Left lobe of liver (tissue), 2 donors: ENCODE measurements at regions not wholly inside any gene's neighbourhood (a gene's known extent, or its start where the extent isn't known, plus 50 kb on each side); places are given as distances from the start of the nearest gene placed in this dataset.
A peak's percentile ranks its signal among the peaks of the same experiment; 100 is the strongest.

Experiments
- ATAC-seq: fragments of 200-7000 bp; cut with Tn5 transposase; one replicate; pipeline ENCODE4 v1.9.1; 2020; ENCODE audit warnings: mild to moderate bottlenecking, moderate library complexity
- DNase-seq: peaks from one replicate; pipeline ENCODE4 v3.0.0-alpha.2; 2020; ENCODE audit warnings: low spot score
- donor health status: DM: no; HTN: no; CAD: no; lungs with moderate emphysema.
- donor health status: DM: no; HTN: yes; CAD: no.

DNA sequence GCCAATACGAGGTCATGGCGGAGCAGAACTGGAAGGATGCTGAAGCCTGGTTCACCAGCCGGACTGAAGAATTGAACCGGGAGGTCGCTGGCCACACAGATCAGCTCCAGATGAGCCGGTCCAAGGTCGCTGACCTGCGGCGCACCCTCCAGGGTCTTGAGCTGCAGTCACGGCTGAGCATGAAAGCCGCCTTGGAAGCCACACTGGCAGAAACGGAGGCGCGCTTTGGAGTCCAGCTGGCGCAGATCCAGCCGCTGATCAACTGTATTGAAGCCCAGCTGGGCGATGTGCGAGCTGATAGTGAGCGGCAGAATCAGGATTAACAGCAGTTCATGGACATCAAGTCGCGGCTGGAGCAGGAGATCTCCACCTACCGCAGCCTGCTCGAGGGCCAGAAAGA is 296.9 kb downstream of the OGFRL1 start:
- DNase-seq: peak; percentile 43
- ATAC-seq: no peak

DNA sequence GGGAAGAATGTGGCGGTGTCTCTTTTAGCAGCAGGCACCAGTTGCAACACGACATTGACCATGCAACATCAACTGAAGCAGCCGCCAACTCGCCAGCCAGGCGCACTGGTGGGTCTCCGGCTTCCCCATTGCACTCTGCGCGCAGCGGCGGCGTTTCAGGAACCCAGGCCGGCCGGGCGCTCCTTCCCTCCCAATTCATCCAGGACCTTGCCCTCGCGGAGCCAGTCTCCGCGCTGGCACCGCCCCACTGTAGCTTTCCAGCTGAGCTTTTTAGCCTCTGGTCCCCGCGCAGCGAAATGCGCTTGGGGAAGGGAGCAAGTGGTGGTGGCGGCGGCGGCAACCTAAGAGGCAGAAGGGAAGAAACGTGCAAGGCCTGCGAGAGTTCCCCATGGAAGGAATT is 297.9 kb upstream of the RIMS1 start:
- no peak for DNase-seq

DNA sequence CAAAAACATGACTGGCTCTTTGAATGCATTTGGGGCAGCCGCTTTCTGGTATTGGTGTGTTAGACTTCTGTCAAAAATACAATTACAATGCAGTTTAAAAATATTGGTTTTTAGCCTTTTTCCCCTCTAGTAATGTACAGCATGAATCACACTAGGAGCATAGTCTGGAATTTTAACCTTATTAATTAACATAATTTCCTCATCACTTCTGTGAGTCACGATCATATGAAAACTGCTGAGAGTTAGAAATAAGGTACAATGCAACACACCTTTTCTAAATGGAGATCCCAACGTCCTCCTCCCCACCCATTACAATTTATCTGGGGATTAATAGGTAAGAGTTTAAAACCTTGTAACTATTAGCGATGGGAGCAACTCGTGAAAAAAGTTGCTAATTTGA is 297.1 kb upstream of the RIMS1 start:
- ATAC-seq: no peak

More for the DNA sequence above, 297.9 kb upstream of the RIMS1 start:
- ATAC-seq: no peak

DNA sequence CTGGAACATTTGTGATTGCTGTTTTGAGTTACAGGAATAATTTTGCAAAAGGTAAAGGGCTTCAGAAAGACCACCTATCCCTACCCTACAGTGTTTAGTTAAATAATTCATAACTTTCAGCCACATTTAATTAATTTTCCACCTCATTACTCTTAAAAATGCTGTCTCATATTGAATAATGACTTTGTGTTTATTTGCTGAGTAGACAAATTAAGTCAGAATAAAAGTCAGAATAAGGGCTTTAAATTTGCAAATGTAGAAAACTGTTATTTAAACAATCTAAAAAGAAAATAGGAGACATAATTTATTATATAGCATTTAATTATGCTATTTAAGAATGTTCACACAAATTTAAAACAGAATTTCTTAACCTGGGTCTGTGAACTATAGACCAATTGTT is 293.7 kb upstream of the RIMS1 start:
- ATAC-seq (no peak), DNase-seq (no peak)

More for the DNA sequence above, 297.1 kb upstream of the RIMS1 start:
- DNase-seq: no peak

DNA sequence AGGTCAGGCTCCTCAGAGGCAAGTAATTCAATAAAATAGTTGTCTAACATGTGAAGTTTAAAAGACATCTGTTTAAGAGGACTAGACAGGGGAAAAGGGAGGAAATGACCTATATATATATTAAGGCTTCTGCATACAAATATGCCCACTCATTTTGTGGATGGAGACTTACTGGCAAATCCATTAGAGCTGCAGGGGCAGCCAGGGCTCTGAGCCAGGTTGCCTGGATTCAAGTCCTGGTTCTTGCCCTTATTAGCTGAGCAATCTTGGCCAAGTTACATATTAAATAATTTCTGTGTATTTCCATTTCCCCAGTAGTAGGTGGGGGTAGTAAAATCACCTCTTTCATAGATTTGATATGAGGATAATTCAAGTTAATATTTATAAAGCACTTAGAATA is 287.0 kb upstream of the RIMS1 start:
- no peak for DNase-seq
- no peak for ATAC-seq

DNA sequence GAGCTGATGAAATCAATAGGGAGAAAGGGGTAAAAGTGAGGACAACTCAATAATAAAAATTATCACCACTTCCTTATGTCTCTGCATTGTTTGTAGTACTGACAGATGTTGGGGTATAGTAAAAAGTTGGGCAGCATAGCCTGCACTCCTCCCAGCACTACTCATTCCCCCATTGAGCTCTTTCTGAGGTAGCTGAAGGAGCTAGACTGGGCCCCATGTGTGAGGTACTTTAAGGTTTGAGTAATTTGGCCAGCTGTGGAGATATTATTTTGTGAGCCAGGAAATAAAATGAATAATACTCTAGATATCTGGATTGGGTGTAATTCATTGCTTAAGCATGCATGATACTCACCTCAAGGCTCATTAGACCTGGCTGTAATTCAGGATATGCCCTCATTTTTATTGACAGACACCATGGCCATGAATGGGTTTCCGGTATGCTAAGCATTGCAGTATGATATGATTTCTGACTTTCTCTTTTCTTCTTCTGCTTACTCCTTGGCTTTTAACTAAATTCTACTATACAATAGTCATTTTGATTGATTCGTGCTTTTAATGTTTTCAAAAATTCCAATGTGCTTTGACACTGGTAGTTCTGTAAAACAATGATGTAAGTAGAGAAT is 283.9 kb upstream of the RIMS1 start:
- no peak for DNase-seq
- ATAC-seq: no peak

DNA sequence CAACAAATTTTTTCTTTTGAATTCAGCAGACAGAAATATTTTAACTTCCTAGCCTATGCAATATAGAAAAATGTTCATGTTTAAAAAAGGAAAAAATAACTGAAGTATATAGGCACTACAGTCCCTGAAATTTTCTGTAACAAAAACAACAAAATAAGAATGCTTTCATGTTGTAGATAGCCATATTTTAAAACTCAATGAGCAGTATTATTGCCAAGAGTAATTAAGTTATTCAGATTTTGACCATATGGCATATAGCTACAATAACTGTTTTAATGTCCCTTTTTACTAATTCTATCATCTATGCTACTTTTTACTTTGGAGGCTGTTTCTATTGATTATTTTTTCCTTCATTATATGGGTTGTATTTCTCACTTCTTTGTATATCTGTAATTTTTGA is 283.3 kb upstream of the RIMS1 start:
- ATAC-seq (no peak), DNase-seq (no peak)

DNA sequence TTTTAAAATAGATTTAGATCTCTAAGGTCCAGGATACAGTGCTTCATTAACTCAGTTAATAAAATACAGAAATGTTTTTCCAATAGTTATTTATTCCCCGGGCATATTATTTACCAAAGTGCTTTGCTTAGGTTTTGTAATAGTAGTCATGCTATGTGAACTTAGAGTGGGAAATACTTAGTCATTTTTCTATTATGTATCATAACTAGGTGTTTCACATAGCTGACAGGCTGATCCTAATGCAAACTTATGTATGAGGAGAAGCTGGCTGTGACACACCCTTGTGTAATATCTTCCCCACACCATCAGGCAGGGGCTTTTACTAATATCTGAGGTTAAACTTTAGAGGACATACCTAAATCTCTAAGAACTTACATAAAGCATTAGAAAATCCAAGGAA is 277.7 kb upstream of the RIMS1 start:
- no peak for ATAC-seq
- no peak for DNase-seq

DNA sequence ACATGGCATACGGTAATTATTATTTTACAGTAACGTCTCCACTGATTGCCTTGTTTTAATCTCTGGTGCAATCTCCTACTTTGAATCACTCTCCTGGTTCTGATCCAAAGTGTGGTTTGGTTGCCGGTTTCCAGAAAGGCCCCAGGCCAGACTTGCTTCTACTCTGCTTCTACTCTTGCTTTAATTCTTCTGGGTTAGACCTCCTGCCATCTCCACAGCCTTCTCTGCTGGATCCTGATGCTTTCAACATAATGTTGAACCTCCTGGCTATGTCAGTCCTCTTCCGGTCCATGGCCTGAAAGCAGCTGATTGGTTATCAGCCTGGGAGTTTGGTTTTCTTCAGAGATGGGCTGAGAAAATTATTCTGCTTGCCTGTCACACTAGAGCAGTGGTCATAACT is 266.5 kb upstream of the RIMS1 start:
- DNase-seq (no peak), ATAC-seq (no peak)

DNA sequence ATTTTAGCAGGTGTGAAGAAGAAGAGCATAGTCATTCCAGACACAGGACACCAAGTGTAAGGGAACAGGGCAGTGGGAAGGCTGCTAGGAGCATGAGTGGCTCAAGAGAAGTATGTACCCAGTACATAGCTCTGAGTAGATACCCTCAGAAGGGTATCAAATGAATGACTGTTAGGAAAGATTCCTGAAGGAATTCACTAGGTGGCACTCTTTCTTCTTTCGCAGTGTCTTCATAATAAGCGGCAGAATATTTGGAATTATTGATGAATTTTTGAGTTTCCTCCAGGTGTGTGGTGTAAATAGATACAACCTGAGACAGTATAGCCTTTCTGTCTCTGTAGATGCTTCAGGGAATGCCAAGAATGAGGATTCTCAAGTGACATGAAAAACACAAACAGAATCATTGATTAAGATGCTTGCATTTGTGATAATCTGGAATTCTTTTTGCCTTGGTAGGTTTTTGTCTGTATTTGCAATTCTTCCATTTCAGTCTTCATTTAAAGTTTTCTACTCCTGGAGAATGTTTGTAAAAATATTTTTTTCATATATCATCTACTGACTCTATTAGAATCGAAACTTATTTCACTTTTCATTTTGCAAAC is 264.3 kb upstream of the RIMS1 start:
- ATAC-seq (no peak), DNase-seq (no peak)

DNA sequence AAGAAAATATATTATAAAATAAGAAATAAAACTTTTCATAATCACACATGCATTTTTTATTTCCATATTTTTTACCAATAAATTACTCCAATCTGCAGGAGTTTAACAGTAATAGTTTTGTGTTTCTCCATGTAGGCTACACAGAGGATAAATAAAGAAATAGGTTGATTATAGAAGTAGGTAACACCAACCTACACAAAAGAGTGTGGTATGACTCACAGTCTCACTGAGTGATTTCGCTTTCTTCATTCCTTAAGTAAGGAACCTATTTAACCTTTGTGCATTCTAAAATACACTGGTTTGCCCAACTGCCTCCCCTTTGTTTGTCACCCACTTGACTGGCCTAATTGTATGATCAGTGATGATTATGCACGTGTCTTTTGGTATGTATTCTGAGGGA is 244.2 kb upstream of the RIMS1 start:
- ATAC-seq (no peak), DNase-seq (no peak)

DNA sequence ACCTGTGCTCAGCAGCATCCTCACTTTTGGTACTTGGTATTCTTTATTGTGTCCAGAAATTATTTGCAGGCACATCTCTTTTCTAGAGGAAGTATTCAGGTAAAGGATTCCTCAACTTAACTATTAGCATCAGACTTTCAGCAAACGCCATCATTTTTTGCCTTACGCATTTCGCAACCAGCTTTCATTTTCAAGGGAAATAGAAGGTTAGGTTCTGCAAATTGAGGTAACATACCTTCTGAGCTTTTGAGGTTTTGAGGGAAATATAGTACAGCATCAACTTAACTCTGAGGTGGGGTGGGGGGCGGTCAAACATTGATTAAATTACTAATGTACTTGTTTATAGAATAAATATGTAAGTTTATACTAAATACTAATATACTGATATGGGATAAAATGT is 243.6 kb upstream of the RIMS1 start:
- ATAC-seq (no peak), DNase-seq (no peak)

DNA sequence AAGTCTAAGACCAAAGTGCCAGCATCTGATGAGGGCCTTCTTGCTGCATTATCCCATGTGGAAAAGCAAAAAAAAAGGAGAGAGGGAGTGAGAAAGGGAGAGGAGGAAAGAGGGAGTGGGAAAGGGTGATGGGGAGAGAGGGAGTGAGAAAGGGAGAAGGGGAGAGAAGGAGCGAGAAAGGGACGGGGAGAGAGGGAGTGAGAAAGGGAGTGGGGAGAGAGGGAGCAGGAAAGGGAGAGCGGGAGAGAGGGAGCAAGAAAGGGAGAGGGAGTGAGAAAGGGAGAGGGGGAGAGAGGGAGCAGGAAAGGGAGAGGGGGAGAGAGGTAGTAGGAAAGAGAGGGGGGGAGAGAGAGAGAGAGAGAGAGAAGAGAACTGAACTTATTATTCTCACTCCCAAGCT is 241.1 kb upstream of the RIMS1 start:
- no peak for DNase-seq
- ATAC-seq: no peak

DNA sequence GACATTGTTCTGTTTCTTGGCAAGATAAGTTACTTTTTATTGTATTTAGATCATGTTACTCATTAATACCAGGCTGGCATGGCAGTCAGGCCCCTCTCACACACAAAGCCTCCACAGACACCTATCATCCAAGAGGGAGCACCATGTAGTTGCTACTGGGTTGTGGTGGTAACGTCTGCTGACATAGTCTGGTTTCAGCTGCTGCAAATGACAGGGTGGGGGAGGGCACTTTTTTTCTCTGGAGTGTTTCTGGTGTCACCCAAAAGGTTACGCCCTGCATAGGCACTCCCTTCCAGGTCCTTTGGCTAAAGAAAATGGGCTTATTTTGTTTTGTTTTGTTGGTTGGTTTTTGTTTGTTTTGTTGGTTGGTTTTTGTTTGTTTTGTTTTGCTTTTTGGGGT is 236.4 kb upstream of the RIMS1 start:
- no peak for DNase-seq
- ATAC-seq: no peak

DNA sequence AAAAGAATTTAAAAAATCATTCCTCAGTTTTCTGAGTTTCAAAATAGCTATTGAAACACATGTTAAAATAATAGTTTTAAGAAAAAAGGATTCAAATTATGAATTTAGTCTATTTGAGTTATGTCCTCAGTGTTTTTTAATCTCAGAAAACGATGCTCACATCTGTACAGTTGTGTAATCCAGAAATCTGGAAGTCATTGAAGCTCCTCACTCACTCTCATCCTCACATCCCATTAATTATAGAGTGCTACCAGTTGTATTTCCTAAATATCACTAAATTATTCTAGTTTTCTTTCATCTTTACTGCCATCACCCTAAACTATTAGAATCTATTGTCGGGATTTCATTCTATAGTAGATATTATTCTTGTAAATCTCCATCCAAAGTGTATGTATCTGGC is 234.7 kb upstream of the RIMS1 start:
- ATAC-seq (no peak), DNase-seq (no peak)

DNA sequence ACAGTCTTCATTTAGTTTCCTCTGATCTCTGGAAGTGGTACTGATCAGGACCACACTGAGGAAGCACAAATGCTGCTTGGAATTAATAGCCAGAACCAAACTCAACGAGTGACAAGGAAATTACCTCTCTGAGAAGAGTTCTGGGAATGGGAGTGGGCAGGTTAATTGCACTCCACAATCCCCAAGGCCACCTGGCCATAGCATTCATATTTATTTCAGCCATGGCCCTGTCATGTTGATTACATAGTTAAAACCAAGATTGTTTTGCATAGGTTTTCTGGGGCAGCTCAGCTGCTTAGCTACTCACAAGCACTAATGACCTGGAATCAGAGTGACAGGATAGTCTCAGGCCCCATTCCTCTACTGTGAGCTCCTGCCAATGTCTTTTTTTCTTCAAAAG is 230.2 kb upstream of the RIMS1 start:
- ATAC-seq (no peak), DNase-seq (no peak)

DNA sequence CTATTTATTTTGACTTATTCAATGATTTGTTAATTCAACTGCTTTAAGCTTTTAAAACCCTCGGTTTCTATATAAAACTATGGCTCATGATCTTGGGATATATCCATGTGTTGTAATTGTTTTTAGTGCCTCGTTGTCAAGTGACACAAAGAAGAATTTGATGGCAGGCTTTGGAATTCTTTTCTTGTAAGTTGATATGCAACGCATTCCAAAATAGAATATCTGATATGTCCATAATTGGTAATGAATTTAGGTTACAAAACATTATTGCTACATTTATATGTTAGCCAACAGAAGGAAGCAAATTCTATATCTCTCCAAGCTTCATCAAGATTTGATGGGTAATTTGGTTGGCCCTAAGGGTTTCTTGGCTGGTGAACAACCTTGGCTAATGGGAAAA is 220.4 kb upstream of the RIMS1 start:
- no peak for ATAC-seq
- DNase-seq: no peak

DNA sequence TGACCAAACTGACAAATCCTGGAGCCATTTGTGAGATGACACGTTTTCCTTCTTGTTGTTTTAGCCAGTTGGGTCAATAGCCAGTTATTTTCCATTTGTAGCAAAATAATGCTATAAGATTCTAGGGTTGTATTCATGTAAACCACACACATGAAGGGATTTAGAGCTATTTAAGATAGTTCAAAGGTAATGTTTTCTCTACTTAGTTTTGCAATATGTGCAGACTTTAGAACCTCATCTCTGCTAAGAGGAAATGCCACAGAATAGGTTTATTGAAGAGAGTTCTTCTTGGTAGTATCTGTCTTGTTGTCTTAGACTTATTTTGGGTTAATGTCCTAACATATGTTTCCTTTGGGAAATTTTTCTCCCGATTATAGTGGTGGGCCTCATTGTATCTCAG is 213.5 kb upstream of the RIMS1 start:
- no peak for ATAC-seq
- DNase-seq: no peak

DNA sequence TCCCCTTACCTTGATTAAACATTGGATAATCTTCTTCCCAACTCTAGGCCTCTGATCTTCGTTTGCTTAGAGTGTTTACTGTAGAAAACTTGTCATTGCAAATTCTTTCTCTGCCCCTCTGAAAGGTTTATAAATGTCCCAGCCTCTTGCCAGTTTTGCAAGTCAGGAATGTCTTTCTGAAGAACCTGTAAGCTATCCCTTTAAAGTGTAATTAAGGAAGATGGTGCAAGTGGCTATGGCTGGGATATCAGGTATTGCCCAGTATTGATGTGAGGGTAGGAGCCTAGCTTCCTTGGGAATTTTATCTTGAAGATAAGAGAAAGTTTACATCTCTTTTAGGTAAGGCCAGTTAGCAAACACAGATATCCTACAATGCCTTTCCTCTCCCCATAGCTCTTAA is 211.0 kb upstream of the RIMS1 start:
- ATAC-seq (no peak), DNase-seq (no peak)

DNA sequence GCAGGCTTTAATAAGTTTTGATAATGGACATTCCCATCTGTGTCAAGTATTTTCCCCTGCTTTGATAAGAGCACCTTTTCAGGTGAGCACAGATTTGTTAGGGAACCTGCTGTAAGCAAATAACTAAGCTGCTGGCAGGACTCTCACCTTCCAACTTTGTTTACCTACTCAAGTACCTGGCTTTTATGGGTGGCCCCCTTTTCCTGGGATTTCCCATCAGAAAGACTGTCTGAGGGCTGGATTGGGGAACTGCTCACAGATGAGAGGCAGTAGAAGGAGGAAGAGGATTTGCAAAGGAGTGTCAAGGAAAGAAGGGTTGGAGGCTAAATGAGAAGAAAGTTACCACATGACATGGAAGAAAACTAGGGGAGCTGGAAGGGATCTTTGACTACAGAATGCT is 210.1 kb upstream of the RIMS1 start:
- DNase-seq (no peak), ATAC-seq (no peak)

DNA sequence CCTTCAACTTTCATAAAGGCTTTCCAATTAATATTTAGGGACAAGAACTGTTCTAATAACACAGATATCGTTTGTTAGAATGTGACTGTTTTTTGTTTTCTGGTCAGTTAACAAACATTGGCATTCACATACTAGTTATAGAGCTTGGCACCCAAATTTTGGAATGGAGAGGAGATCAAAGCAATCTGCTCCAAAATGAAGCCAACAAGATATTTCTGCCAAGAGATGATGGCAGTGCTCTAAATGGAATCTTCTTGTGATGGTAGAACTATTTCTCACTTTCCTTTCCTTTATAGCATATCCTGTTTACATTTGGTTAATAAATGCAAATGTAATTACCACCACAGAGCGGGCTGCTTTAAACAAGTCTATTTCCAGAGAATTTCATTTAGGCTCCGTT is 208.3 kb upstream of the RIMS1 start:
- ATAC-seq (no peak), DNase-seq (no peak)

DNA sequence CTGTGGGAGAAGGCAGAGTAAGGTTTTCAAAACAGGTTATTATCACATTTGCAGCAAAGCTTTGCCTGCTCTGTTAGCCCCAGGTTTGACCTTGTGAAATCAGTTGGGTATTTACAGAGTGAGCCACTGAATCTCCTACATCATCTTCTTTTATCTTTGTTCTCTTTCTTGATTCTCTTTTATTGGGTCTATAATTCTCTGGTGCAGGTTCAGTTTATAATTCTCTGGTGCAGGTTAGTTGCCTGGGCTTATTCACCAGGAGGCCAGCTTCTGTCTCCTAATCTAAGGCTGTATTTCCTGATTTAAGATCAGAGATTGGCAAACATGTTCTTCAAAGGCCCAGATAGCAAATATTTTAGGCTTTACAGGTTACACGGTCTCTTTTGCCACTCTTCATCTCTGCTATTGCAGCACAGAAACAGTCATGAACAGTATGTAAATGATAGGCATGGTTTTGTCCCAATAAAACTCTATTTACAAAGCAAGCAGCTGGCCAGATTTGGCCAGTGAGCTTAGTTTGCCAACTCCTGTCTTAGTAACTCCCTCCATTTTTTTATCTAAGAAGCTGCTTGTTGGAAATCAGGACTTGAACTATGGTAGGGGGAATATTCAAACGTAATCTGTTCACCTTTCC is 205.0 kb upstream of the RIMS1 start:
- DNase-seq (no peak), ATAC-seq (no peak)
